ENCODE measurements at regions not wholly inside any gene's neighbourhood (a gene's known extent, or its start where the extent isn't known, plus 50 kb on each side); places are given as distances from the start of the nearest gene placed in this dataset.
"Not testable (repeated sequence)": the region's sequence is repeated elsewhere in the genome, so short reads cannot be mapped to it uniquely, and the experiment has no call there.

DNA sequence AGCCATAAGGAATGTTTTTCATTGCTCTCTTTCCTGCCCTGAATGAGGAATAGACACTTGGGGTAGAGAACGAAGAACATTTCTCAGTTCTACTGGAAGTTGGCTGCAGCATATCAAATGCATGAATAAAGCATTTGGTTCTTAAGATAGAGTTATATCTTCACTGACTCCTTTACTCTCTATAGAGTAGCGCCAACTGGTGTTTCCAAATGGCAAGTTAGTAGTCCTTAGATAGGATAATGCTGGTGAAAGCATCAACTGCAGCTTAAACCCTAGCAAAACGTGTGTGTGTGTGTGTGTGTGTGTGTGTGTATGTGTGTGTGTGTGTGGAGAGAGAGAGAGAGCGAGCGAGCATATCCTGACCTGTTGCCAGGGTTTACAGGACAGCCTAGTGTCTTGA is 62.2 kb upstream of the FRMPD4 start:
- no peak for TF ChIP-seq ZFX (IDR thresholded peaks at IDR 0.05; ENCODE audit: borderline replicate concordance)
- TF ChIP-seq, protein P1, sequence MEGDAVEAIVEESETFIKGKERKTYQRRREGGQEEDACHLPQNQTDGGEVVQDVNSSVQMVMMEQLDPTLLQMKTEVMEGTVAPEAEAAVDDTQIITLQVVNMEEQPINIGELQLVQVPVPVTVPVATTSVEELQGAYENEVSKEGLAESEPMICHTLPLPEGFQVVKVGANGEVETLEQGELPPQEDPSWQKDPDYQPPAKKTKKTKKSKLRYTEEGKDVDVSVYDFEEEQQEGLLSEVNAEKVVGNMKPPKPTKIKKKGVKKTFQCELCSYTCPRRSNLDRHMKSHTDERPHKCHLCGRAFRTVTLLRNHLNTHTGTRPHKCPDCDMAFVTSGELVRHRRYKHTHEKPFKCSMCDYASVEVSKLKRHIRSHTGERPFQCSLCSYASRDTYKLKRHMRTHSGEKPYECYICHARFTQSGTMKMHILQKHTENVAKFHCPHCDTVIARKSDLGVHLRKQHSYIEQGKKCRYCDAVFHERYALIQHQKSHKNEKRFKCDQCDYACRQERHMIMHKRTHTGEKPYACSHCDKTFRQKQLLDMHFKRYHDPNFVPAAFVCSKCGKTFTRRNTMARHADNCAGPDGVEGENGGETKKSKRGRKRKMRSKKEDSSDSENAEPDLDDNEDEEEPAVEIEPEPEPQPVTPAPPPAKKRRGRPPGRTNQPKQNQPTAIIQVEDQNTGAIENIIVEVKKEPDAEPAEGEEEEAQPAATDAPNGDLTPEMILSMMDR (IDR thresholded peaks at IDR 0.05), result no peak
- H3K27ac ChIP-seq, result no peak overlapping the region

GRCh38 chrX:12080265-12080664 is 58.0 kb upstream of the FRMPD4 start:
- no peak overlapping the region for H3K27ac ChIP-seq
- TF ChIP-seq, protein P1 (IDR thresholded peaks at IDR 0.05), result peak; percentile 63
- no peak for TF ChIP-seq ZFX (IDR thresholded peaks at IDR 0.05; ENCODE audit: borderline replicate concordance)

GRCh38 chrX:12082959-12083358 is 55.3 kb upstream of the FRMPD4 start:
- not testable (repeated sequence) for H3K27ac ChIP-seq
